NCI-H69 (cell line): ENCODE measurements at regions not wholly inside any gene's neighbourhood (a gene's known extent, or its start where the extent isn't known, plus 50 kb on each side); places are given as distances from the start of the nearest gene placed in this dataset.
A peak's percentile ranks its signal among the peaks of the same experiment; 100 is the strongest.
"Not testable (repeated sequence)": the region's sequence is repeated elsewhere in the genome, so short reads cannot be mapped to it uniquely, and the experiment has no call there.

Source experiments
- DNase-seq: peaks from one replicate; lab custom pipeline; 2025; lab: John Stamatoyannopoulos, UW

- DNase-seq: peak; percentile 76
Measured at GRCh38 chr2:163187995-163188655, 349.6 kb upstream of the KCNH7 start.

- DNase-seq: peak; percentile 76
Measured at GRCh38 chr2:163187119-163187518, 348.6 kb upstream of the KCNH7 start.

DNA sequence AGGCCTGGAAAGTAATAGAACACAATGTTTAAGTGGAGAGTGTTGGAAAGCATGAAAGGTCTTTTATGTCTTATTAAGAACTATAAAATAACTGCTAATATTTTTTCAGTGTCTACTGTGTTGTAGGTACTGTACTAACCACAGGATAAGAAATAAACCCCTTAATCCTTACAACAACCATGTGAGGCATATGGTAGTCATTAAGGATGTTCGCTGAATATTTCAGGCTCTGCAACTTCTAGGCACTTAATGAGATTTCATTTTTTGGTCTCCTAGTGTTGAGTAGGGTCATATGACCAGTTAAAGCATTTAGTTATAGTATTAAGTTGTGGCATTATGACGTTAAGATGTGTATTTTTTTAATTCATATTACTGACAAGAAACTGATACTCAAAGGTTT, 346.6 kb upstream of the KCNH7 start:
- DNase-seq: peak; percentile 41

- peak; percentile 51 for DNase-seq
Measured at GRCh38 chr2:163182764-163183354, 344.3 kb upstream of the KCNH7 start.

- peak; percentile 47 for DNase-seq
Measured at GRCh38 chr2:163177592-163177991, 339.0 kb upstream of the KCNH7 start.

GRCh38 chr2:163175294-163175693, 336.7 kb upstream of the KCNH7 start:
- peak; percentile 46 for DNase-seq

DNA sequence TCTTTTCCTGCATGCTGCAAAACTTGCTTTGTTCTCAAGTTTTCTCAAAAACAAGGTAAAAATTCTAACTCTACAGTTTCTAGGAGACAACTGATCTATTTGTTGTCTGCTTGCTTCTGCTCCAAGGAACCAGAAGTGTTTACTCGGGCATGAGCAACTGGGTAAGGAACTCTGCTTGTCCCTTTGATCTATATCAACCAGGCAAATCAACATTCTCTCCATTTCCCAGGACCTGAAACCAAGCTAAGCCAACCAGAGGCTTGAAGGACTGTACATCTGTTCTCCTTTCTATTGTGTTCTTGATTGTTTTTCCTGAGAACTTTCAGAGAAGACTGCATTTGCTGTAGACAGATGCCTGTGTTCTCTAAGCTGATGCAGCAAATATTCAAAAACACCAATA, 335.0 kb upstream of the KCNH7 start:
- DNase-seq: peak; percentile 78

- DNase-seq: peak; percentile 67
Measured at GRCh38 chr2:163171786-163172530, 333.4 kb upstream of the KCNH7 start.

DNA sequence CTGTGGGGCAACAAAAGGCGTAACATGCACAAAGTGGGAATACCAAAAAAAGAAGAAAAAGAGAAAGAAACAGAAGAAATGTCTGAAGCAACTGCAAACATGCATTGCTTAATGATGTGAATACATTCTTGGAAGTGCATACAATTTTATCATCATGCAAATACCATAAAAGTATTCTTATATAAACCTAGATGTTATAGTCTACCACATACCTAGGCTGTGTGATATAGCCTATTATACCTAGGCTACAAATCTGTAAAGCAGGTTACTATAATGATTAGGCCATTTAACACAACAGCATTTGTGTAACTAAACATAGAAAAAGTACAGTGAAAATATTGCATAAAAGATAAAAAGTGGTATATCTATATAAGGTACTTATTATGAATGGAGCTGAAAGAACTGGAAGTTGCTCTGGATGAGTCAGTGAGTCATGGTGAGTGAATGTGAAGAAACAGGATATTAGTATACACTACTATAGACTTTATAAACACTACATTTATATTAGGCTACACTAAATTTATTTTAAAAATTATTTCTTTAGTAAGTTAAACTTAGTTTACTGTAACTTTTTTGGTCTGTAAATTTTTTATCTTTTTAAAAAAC, 319.4 kb upstream of the KCNH7 start:
- DNase-seq: peak; percentile 4

GRCh38 chr2:163157411-163157810, 318.8 kb upstream of the KCNH7 start:
- no peak for DNase-seq

- no peak for DNase-seq
Measured at GRCh38 chr2:163155925-163156324, 317.4 kb upstream of the KCNH7 start.

GRCh38 chr2:163155279-163155883, 316.8 kb upstream of the KCNH7 start:
- DNase-seq: peak; percentile 80

GRCh38 chr2:163142618-163143017, 304.1 kb upstream of the KCNH7 start:
- DNase-seq: no peak

- no peak for DNase-seq
Measured at GRCh38 chr2:163138947-163139346, 300.4 kb upstream of the KCNH7 start.

- no peak for DNase-seq
Measured at GRCh38 chr2:163135256-163135655, 296.7 kb upstream of the KCNH7 start.

DNA sequence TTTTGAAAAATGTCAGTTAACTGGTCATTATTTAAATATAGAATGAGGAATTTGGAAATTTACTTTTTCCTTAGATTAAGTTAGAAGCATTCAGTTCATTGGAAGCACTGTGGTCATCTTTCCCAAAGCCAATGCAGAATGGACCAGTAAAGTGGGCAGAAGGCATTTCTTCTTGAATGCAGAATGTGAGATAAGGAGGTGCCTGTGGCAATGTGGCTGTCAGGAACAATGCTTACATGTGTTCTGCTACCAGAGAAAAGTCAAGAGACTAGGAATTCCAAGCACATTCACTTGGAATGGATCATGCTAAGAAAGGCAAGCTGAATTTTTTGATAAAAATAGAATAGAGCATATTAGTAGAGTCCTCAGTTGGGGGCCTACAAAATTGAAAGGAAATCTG, 295.0 kb upstream of the KCNH7 start:
- DNase-seq: peak; percentile 4

GRCh38 chr2:163132850-163133249, 294.3 kb upstream of the KCNH7 start:
- DNase-seq: peak; percentile 68

DNA sequence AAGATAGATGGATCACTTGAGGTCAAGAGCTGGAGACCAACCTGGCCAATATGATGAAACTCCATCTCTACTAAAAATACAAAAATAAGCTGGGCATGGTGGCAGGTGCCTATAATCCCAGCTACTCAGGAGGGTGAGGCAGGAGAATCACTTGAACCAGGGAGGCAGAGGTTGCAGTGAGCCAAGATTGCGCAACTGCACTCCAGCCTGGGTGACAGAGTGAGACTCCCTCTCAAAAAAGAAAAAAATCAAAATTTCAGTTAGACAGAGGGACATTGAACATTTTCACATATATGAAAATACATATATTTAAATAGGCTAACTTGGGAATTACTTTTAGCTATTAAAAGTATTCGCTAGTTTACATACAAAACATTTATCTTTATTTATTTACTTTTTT, 293.6 kb upstream of the KCNH7 start:
- DNase-seq: not testable (repeated sequence)

DNA sequence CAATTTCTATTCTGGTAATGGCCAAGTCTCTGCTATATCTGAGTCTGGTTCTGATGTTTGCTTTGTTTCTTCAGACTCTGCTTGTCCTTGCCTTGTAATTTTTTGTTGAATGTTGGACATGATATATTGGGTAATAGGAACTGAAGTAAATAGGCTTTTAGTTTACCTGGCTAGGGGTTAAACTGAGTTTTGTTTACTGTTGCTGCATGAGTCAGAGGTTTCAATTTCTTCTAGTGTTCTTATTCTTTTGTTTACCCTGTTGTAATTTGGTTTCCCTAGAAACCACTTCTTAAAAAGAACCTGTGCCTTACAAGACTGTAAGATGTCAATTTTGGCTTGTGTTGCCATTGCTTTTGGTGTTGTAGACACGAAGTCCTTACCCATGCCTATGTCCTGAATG, 285.0 kb upstream of the KCNH7 start:
- peak; percentile 30 for DNase-seq

GRCh38 chr2:163122257-163122656, 283.7 kb upstream of the KCNH7 start:
- no peak for DNase-seq

DNA sequence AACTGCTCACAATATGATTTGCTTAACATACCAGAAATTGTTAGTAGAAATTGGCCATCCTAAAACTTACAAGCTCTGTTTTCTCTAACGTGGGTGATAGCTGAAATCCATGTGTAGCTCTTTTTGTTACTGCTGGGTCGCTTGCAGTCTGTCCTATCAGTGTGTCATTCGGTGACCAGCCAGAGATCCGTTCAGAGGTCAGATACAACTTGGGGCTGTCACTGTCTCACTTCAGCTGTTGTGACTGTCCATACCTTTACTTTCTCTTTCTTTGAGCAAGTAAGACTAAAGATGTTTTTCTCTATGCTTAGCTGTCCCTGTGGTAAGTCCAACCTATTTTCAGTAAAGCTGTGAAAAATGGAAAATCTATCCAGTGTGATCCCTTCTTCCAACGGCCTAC, 282.9 kb upstream of the KCNH7 start:
- DNase-seq: no peak

DNA sequence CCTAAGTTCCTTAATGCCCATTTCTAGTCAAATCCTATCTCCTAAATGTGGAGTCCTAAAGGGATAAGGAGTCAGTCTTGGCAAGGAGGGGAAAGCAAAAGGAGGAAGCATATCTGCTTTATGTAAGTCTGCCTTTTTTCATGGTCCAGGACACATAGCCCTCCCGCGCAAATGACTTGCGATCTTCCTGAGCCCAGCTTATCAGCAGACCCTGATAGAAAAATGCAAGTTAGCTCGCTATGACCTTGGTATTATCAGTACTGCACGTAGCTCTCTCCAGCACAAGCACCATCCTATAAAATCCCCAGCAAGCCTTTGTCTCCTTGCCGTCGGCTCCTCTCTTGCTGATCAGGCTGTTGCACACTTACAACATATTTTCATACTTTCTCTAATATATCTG, 281.4 kb upstream of the KCNH7 start:
- DNase-seq: no peak
